ENCODE measurements at regions not wholly inside any gene's neighbourhood (a gene's known extent, or its start where the extent isn't known, plus 50 kb on each side); places are given as distances from the start of the nearest gene placed in this dataset.

- no peak for DNase-seq
These were observed 83.6 kb upstream of the CACUL1 start for GRCh38 chr10:118838364-118838763.

- DNase-seq = no peak
These were observed 84.6 kb upstream of the CACUL1 start for GRCh38 chr10:118839348-118839747.

- no peak for DNase-seq
These were observed 85.5 kb upstream of the CACUL1 start for GRCh38 chr10:118840071-118840775.

GRCh38 chr10:118840776-118841468 lies 86.2 kb upstream of the CACUL1 start:
- no peak for DNase-seq

- DNase-seq = no peak
These were observed 87.3 kb upstream of the CACUL1 start for GRCh38 chr10:118841881-118842605.

- DNase-seq = no peak
These were observed 88.3 kb upstream of the CACUL1 start for GRCh38 chr10:118842843-118843624.

GRCh38 chr10:118843647-118844265 lies 89.0 kb upstream of the CACUL1 start:
- no peak for DNase-seq

GRCh38 chr10:118844731-118845521 lies 90.2 kb upstream of the CACUL1 start:
- no peak for DNase-seq

GRCh38 chr10:118845776-118846175 lies 91.0 kb upstream of the CACUL1 start:
- DNase-seq = no peak

GRCh38 chr10:118850418-118851061 lies 95.8 kb upstream of the CACUL1 start:
- DNase-seq = peak; percentile 3 to 37 (median 18)

- DNase-seq = no peak
These were observed 96.6 kb upstream of the CACUL1 start for GRCh38 chr10:118851062-118852035.

- DNase-seq = no peak
These were observed 99.1 kb upstream of the CACUL1 start for GRCh38 chr10:118853916-118854315.

- no peak for DNase-seq
These were observed 101.3 kb upstream of the CACUL1 start for GRCh38 chr10:118856106-118856505.

- no peak for DNase-seq
These were observed 111.4 kb upstream of the CACUL1 start for GRCh38 chr10:118865998-118866693.

GRCh38 chr10:118867768-118868167 lies 113.0 kb upstream of the CACUL1 start:
- no peak for DNase-seq

- no peak for DNase-seq
These were observed 113.8 kb upstream of the CACUL1 start for GRCh38 chr10:118868589-118868988.

GRCh38 chr10:118870467-118871243 lies 115.9 kb upstream of the CACUL1 start:
- DNase-seq = no peak

GRCh38 chr10:118871244-118871865 lies 116.6 kb upstream of the CACUL1 start:
- no peak for DNase-seq
